A549 (cell line): ENCODE measurements at regions not wholly inside any gene's neighbourhood (a gene's known extent, or its start where the extent isn't known, plus 50 kb on each side); places are given as distances from the start of the nearest gene placed in this dataset.

Experiments used
- CBX8 ChIP-seq: fragments of 200-600 bp; sonication (generic); IDR thresholded peaks from 2 replicates; pipeline ENCODE4 v1.6.1; 2016
- EHF ChIP-seq: fragments of 250-450 bp; sonication (Bioruptor Pico); IDR thresholded peaks from 2 replicates; pipeline ENCODE4 v1.5.0; 2020; ENCODE audit warnings: mild to moderate bottlenecking
- EP300 ChIP-seq, 2 experiments: fragments of >200 bp; sonication (Bioruptor Twin); formaldehyde crosslinking; IDR thresholded peaks; 2 replicates in 1 of 2; 3 replicates in 1 of 2; pipeline ENCODE4 v1.6.1; 2016 to 2017
- GATA3 ChIP-seq: IDR thresholded peaks from 2 replicates; pipeline ENCODE4 v1.6.1; 2012; ENCODE audit warnings: borderline replicate concordance
- JUN ChIP-seq, 2 experiments: fragments of >200 bp; sonication (Bioruptor Twin); formaldehyde crosslinking; IDR thresholded peaks; 2 replicates in 1 of 2; 3 replicates in 1 of 2; pipeline ENCODE4 v1.6.1; 2016 to 2017
- KDM1A ChIP-seq: fragments of 200-600 bp; sonication (generic); IDR thresholded peaks from 2 replicates; pipeline ENCODE4 v1.6.1; 2016; ENCODE audit warnings: low read depth, mild to moderate bottlenecking
- POLR2A ChIP-seq: IDR thresholded peaks from 2 replicates; pipeline ENCODE4 v1.6.1; 2012; ENCODE audit warnings: mild to moderate bottlenecking, low read length
- SMC3 ChIP-seq: fragments of >200 bp; sonication (Bioruptor Twin); formaldehyde crosslinking; IDR thresholded peaks from 3 replicates; pipeline ENCODE4 v1.6.1; 2018; ENCODE audit warnings: inconsistent platforms
- SREBF2 ChIP-seq: fragments of 450-650 bp; IDR thresholded peaks from 2 replicates; pipeline ENCODE4 v1.6.1; 2014; ENCODE audit warnings: mild to moderate bottlenecking, moderate library complexity
- TF ChIP-seq, protein P1 (sequence below): fragments of >200 bp; sonication (Bioruptor Twin); formaldehyde crosslinking; IDR thresholded peaks from 3 replicates; pipeline ENCODE4 v1.5.1; 2016
- TF ChIP-seq, protein P2 (sequence below): fragments of 150-350 bp; IDR thresholded peaks from 2 replicates; pipeline ENCODE4 v1.6.1; 2014; ENCODE audit warnings: low read depth, mild to moderate bottlenecking, low read length

DNA sequence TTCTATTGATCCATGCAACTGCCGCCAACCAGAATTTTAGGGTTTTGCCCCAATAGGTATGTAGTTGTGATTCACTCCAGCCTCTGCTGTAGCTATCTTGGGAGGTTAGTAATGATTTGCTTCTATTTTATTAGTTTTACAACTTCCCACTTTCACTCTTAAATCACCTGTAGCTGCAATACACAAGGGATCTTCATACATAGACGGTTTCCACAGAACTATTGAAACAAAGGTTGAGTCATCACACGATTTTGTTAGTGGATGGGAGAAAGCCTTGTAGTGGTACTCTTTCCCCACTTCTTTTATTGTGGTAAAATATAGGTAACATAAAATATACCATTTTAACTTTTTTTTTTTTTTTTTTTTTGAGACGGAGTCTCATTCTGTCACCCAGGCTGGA is 104.2 kb upstream of the SPRED2 start:
- TF ChIP-seq SMC3 (no peak), JUN (IDR thresholded peaks at IDR 0.05) (no peak), GATA3 (no peak), KDM1A (no peak), POLR2A (no peak), SREBF2 (no peak), EHF (CRISPR knock-in tag) (no peak), EP300 (IDR thresholded peaks at IDR 0.05) (no peak), CBX8 (no peak)
- TF ChIP-seq, protein P1, sequence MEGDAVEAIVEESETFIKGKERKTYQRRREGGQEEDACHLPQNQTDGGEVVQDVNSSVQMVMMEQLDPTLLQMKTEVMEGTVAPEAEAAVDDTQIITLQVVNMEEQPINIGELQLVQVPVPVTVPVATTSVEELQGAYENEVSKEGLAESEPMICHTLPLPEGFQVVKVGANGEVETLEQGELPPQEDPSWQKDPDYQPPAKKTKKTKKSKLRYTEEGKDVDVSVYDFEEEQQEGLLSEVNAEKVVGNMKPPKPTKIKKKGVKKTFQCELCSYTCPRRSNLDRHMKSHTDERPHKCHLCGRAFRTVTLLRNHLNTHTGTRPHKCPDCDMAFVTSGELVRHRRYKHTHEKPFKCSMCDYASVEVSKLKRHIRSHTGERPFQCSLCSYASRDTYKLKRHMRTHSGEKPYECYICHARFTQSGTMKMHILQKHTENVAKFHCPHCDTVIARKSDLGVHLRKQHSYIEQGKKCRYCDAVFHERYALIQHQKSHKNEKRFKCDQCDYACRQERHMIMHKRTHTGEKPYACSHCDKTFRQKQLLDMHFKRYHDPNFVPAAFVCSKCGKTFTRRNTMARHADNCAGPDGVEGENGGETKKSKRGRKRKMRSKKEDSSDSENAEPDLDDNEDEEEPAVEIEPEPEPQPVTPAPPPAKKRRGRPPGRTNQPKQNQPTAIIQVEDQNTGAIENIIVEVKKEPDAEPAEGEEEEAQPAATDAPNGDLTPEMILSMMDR: no peak
- TF ChIP-seq, protein P2, sequence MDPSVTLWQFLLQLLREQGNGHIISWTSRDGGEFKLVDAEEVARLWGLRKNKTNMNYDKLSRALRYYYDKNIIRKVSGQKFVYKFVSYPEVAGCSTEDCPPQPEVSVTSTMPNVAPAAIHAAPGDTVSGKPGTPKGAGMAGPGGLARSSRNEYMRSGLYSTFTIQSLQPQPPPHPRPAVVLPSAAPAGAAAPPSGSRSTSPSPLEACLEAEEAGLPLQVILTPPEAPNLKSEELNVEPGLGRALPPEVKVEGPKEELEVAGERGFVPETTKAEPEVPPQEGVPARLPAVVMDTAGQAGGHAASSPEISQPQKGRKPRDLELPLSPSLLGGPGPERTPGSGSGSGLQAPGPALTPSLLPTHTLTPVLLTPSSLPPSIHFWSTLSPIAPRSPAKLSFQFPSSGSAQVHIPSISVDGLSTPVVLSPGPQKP: no peak
